ENCODE measurements at regions not wholly inside any gene's neighbourhood (a gene's known extent, or its start where the extent isn't known, plus 50 kb on each side); places are given as distances from the start of the nearest gene placed in this dataset.

DNA sequence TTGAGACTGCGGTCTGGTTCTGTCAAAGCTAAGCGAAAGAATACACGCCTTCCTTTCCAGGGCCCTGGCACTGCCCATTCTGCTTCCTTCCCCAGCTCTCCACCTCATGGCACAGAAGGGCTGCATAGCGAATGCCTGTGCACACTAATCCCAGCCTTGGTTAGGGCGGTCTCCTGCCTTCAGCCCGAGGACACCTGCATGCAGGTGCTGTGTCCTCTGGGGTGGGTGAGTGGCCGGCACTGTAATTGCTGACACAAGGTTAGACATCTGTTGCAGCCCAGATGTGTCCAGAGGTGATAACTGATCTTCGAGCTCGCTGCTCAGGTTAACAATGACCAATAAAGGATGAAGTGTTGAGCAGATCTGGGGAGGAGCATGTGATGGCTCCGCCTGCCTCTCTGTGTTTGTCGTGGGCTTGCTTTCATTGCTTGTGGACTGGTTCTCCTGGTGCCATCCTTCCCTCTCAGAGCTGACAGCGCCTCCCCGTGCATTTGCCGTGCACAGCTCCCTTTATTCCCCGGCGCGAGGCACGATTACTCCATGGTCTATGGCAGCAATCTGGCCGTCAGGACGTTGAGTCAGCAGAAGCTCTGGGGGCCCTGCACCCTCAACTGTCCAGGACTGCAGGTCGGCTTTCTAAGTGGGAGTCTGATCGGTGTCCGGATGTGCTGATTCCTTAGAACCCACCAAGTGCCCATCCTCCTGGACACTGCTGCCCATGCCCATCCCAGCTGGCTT, 1088.2 kb downstream of the BRD1 start:
- H3K4me3 Mint-ChIP-seq, result no peak overlapping the region

DNA sequence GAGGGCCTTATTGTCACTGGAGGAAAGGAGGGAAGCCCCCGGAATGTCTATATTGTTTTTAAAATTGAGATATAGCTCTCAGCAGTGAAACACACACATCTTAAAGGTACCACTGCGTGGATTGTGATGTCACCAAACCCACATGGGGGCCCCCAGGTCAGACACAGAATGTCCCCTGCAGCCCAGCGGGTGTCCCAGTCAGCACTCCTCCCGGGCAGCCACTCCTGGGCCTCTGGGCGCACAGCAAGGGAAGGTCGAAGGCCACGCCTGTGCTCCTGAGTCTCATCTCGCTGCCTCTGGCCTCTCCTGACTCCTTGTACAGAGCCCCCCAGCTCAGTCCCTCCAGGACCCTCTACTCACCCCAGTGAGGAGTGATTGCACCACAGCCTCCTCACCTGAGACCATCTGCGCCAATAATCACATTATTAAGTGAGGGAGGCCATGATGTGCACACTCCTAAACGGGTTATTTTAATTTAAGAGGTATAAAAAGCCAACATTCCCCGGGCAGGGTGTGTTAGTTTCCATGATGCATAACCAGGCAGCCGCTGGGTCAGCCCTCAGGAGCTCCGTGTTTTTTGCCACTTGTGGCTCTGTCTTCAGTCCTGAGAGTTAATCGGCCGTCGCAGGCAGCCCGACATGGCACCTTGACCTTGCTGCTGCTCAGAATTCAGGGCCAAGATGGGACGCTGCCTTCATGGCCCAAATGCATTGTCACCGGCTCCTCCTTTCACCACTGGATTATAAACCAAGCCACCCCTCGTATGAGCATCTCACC, 1089.3 kb downstream of the BRD1 start:
- ATAC-seq (no peak), DNase-seq (no peak)
- H3K4me1 Mint-ChIP-seq (ENCODE audit: low read depth), result no peaks in the 10 kb centered on the region
- H3K9me3 Mint-ChIP-seq, result no peaks in the 10 kb centered on the region
- no peaks in the 10 kb centered on the region for H3K36me3 Mint-ChIP-seq (ENCODE audit: insufficient read depth)
- no peak overlapping the region for H3K4me3 Mint-ChIP-seq
- H3K27me3 Mint-ChIP-seq (ENCODE audit: low read depth), result no peaks in the 10 kb centered on the region

More for the DNA sequence above, 1088.2 kb downstream of the BRD1 start:
- Mint-ChIP-seq H3K36me3 (ENCODE audit: insufficient read depth) (no peaks in the 10 kb centered on the region), H3K27me3 (ENCODE audit: low read depth) (no peaks in the 10 kb centered on the region), H3K9me3 (no peaks in the 10 kb centered on the region), H3K4me1 (ENCODE audit: low read depth) (no peaks in the 10 kb centered on the region)
- no peak for ATAC-seq
- DNase-seq, result no peak

DNA sequence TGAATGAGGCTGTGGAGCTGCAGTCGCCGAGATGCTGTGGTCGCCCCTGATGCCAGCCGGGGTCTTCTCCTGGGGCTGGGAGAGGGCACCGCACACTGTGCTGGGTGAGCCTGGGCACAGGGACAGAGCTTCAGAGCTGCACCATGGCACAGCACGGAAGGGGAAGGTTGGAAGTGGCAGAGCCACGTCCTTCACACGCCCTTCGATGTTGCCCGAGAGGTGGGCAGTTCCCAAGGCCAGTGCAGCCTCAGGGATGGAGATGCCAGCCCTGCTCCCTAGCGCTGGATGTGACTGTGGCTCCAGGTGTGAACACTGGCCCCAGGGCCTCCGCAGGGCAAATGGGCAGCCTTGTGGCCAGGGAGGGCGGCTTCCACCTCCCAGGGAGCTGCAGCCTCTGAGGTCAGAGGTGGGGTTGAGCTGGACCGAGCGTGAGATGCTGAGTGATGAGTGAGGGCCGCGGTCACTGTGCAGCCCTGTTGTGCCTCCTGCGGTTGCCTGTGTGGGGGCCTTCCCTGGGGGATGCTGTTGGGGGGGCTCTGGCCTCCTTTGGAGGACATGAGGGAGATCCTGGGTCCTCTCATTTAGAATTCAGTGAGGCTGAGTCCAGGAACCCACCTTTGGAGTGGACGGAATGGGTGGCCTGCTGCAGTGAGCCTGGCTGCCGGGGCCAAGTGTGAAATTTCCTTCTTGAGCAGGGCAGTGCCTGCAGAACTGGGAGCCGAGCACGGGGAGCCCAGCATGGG, 1090.0 kb downstream of the BRD1 start:
- H3K27me3 Mint-ChIP-seq (ENCODE audit: low read depth), result no peaks in the 10 kb centered on the region
- H3K4me1 Mint-ChIP-seq (ENCODE audit: low read depth), result no peaks in the 10 kb centered on the region
- ATAC-seq, result no peak
- H3K4me3 Mint-ChIP-seq, result no peak overlapping the region
- no peaks in the 10 kb centered on the region for H3K9me3 Mint-ChIP-seq
- H3K36me3 Mint-ChIP-seq (ENCODE audit: insufficient read depth), result no peaks in the 10 kb centered on the region
- DNase-seq, result no peak

DNA sequence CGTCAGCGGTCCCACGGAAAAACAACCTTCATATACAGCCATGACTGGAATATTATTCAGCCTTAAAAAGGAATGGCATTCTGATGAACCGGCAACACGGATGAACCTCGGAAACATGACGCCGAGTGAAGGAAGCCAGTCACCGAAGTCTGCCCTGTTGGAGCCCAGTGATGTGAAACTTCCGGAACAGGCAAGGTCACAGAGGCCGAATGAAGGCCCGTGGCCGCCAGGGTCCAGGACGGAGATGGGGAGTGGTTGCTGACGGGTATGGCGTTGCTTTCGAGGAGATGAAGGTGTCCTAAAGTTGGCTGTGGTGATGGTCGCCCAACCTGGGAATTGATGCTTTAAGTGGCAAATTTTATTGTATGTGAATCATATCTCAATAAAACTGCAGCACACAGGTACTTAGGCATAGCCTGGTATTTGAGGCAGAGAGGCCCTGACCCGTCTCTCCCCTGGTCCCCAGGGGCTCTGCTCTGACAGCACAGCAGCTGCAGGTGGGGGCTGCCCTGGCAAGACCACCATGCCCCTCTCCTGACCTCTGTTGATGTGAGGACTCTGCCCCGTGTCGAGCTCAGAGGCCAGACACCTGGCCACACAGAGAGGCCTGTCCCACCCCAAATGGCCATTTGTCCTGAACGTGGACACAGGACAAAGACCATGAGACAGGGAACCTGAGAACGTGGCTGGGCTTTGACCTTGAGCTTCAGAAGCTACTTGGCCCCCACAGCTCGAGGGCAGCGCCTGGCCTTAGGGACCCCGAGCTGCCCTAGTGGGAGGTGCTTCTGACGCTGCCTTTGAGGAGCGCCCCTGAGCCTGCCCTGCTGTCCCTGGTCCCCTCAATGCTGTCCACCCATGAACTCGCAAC, 1090.8 kb downstream of the BRD1 start:
- Mint-ChIP-seq H3K9me3 (no peaks in the 10 kb centered on the region), H3K4me3 (no peak overlapping the region), H3K27me3 (ENCODE audit: low read depth) (no peaks in the 10 kb centered on the region), H3K4me1 (ENCODE audit: low read depth) (no peaks in the 10 kb centered on the region), H3K36me3 (ENCODE audit: insufficient read depth) (no peaks in the 10 kb centered on the region)
- DNase-seq (no peak), ATAC-seq (no peak)

DNA sequence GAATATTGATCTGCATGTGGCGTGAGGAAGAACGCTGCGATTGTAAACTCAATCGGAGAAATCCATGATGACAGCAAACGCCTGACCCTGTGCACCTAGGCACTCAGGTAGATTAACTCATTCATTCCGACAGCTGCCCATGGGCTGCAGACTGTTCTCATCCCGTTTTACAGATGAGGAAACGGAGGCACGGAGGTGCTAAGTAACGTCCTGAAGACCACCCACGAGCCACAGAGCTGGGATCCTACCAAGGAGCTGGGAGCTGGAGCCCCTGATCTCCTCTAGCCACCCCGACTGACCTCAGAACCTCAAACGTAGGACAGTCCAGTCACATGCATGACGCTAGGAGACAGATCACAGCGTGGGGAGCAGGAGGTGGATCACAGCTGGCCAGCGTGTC, 1092.7 kb downstream of the BRD1 start:
- H3K27me3 Mint-ChIP-seq (ENCODE audit: low read depth), result no peaks in the 10 kb centered on the region
- no peaks in the 10 kb centered on the region for H3K36me3 Mint-ChIP-seq (ENCODE audit: insufficient read depth)
- ATAC-seq, result no peak
- DNase-seq, result no peak
- no peak overlapping the region for H3K4me3 Mint-ChIP-seq
- no peaks in the 10 kb centered on the region for H3K4me1 Mint-ChIP-seq (ENCODE audit: low read depth)
- H3K9me3 Mint-ChIP-seq, result no peaks in the 10 kb centered on the region

DNA sequence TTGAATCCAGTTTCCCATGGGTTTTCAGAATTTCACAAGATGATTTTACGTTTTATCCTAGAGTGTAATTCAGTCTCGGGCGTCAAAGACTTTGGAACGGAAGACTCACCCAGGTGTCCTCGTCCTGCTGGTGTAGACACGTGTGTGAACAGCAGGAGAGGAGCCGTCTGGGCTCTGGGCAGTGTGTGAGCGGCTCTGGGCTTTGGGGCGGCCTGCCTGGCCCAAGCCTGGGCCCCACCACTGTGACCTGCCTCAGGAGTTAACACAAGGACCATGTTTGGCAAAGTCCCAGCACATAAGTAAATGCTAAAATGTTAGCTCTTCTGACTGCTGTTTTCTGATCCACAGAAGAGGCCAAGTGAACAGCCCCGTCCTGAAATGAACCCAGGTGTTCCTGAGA, 1093.3 kb downstream of the BRD1 start:
- peaks cover 2% of the 10 kb centered on the region for H3K27me3 Mint-ChIP-seq (ENCODE audit: low read depth)
- DNase-seq, result no peak
- ATAC-seq, result no peak
- no peaks in the 10 kb centered on the region for H3K4me1 Mint-ChIP-seq (ENCODE audit: low read depth)
- no peaks in the 10 kb centered on the region for H3K36me3 Mint-ChIP-seq (ENCODE audit: insufficient read depth)
- H3K9me3 Mint-ChIP-seq, result no peaks in the 10 kb centered on the region
- H3K4me3 Mint-ChIP-seq, result no peak overlapping the region

DNA sequence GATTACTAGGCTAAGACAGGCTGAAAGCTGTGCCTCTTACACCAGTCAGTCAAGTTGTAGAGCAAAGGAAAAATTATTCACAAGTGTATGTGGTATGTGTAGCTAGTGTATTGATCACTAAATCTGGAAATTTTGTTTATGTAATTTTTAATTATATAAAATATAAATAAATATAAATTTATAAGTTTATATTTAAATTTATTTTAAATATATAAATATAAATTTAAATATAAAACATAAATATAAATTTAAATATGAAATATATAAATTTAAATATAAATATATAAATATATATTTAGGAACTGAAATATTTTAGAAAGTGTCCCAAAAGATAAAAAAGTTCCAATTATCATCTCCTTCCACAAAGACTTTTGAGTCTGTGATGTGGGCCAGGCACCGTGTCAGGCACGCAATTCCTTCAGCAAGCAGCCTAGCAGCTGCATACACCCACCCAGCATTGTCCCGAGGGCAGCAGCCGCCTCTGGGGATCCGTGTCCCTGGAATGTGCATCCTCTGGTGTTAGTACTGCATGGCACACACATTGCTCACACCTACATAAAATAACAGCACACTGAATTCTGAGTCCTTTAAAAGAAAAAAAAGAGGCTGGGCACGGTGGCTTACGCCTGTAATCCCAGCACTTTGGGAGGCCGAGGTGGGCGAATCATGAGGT, 1098.0 kb downstream of the BRD1 start:
- H3K4me3 Mint-ChIP-seq, result no peak overlapping the region

DNA sequence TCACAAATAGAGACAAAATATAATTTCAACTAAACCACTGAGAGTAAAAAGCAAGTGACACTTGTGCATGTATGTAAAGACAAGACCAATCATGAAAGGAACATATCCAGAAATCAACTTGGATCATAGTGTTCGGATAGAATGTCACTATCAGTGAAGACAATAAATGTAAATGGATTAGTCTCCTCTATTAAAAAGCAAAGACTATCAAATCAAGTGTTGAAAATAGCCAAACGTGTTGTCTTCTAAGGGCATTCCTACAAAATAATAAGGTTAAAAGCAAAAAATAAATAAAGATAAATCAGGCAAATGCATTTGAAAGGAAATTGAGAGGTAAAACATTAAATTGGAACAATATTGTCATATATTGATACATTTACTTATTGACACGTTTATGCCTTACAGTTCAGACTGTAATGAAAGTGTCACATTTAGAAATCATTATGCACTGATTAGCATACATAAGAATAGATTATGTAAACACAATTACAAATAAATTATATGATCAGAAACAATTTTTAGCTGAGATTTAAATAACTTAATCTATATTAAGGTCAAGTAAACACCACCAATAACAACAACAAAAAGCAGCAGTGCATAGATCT, 1100.1 kb downstream of the BRD1 start:
- DNase-seq (no peak), ATAC-seq (no peak)
- H3K4me1 Mint-ChIP-seq (ENCODE audit: low read depth), result no peaks in the 10 kb centered on the region
- peaks cover 16% of the 10 kb centered on the region for H3K9me3 Mint-ChIP-seq
- H3K27me3 Mint-ChIP-seq (ENCODE audit: low read depth), result peaks cover 2% of the 10 kb centered on the region
- H3K4me3 Mint-ChIP-seq, result no peak overlapping the region
- H3K36me3 Mint-ChIP-seq (ENCODE audit: insufficient read depth), result no peaks in the 10 kb centered on the region

More for the DNA sequence above, 1098.0 kb downstream of the BRD1 start:
- no peaks in the 10 kb centered on the region for H3K36me3 Mint-ChIP-seq (ENCODE audit: insufficient read depth)
- ATAC-seq (no peak), DNase-seq (no peak)
- H3K4me1 Mint-ChIP-seq (ENCODE audit: low read depth), result no peaks in the 10 kb centered on the region
- H3K27me3 Mint-ChIP-seq (ENCODE audit: low read depth), result peaks cover 2% of the 10 kb centered on the region
- H3K9me3 Mint-ChIP-seq, result peaks cover 16% of the 10 kb centered on the region

DNA sequence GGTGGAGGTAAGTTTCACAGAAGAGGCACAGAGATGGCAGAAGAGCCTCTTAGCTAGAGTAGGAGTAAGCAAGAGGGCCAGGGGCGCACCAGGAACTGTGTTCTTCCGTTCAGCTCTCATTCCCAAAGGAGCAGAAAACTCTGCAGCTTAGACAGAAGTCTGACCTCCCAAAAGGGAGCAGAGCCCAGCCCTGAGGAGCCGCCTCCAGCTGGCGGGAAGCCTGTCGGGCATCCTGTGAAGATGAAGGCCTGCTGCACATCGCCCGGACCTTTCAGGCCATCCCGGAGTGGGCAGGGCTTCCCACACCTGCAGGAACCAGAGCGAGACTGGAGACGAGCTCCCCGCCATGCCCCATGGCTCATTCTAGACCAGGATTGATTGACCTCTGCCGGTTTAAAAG, 1102.8 kb downstream of the BRD1 start:
- H3K9me3 Mint-ChIP-seq, result peaks cover 16% of the 10 kb centered on the region
- H3K27me3 Mint-ChIP-seq (ENCODE audit: low read depth), result peaks cover 4% of the 10 kb centered on the region
- DNase-seq (no peak), ATAC-seq (no peak)
- no peaks in the 10 kb centered on the region for H3K4me1 Mint-ChIP-seq (ENCODE audit: low read depth)
- no peak overlapping the region for H3K4me3 Mint-ChIP-seq
- no peaks in the 10 kb centered on the region for H3K36me3 Mint-ChIP-seq (ENCODE audit: insufficient read depth)

DNA sequence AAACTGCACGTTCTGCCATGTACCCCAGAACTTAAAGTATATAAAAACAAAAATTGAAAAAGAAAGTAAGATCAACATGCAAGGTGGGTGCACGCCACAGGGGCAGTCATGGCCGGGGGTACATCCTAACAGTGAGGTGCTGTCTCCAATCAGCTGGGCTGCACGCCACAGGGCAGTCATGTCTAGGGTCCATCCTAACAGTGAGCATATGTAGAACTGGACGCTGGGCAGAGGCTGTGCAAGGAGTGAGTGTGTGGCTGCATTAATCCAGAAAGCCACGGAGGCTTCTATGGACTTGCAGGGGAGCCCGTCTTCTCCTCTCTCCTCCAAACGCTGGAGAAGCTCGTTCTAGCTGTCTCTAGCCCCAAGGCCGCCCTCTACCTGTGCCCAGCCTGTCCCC, 1105.0 kb downstream of the BRD1 start:
- H3K4me3 Mint-ChIP-seq, result no peak overlapping the region
- DNase-seq (no peak), ATAC-seq (no peak)
- H3K27me3 Mint-ChIP-seq (ENCODE audit: low read depth), result peaks cover 8% of the 10 kb centered on the region
- no peaks in the 10 kb centered on the region for H3K4me1 Mint-ChIP-seq (ENCODE audit: low read depth)
- no peaks in the 10 kb centered on the region for H3K36me3 Mint-ChIP-seq (ENCODE audit: insufficient read depth)
- H3K9me3 Mint-ChIP-seq, result peaks cover 12% of the 10 kb centered on the region

DNA sequence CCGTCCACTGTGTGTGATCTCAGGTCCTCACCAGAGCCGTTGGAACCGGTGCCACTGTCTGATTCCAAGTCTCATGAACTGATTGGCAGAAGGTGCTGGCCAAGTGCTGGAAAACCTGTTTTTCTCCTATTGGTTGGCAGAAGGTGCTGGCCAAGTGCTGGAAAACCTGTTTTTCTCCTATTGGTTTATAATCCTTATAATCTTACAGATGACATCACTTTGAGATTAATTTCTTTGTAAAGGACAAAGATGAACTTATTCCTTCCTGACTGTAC, 1106.3 kb downstream of the BRD1 start:
- Mint-ChIP-seq H3K27me3 (ENCODE audit: low read depth) (peaks cover 10% of the 10 kb centered on the region), H3K4me1 (ENCODE audit: low read depth) (no peaks in the 10 kb centered on the region), H3K9me3 (peaks cover 4% of the 10 kb centered on the region), H3K36me3 (ENCODE audit: insufficient read depth) (no peaks in the 10 kb centered on the region), H3K4me3 (no peak overlapping the region)
- ATAC-seq, result no peak
- no peak for DNase-seq

DNA sequence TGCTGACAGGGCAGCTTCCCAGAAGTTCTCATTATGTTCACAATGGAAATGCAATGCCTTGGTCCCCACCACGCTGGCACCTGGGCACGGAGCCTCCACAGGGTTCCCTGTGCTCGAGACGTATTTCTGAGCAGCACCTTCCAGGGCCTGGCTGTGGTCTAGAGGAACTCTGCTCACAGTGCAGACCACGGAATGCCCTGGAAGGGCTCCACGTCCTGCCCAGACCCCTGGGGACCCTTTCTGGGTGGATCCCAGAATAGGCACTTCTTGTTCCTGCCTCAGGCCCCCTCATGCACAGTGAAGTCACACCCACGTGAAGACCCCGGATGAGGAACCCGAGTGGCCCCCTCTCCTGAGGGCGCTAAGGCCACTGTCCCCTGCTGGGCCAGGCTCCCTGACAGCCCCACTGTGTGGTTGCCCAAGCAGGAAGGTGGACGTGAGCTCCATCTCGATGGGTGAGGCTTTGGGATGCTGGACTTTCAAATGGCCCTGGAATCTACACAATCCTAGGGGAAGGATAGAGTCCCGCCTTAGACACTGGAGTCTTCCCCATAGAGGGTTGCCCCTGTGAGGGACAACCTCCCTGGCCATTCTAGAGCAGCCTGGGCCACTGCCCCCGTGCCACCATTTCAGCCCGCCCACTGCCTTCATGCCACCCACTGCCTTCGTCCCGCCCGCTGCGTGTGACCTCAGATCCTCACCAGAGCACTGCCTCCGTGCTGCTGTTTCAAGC, 1106.8 kb downstream of the BRD1 start:
- DNase-seq (no peak), ATAC-seq (no peak)
- Mint-ChIP-seq H3K9me3 (peaks cover 7% of the 10 kb centered on the region), H3K4me1 (ENCODE audit: low read depth) (no peaks in the 10 kb centered on the region), H3K27me3 (ENCODE audit: low read depth) (peaks cover 10% of the 10 kb centered on the region), H3K36me3 (ENCODE audit: insufficient read depth) (no peaks in the 10 kb centered on the region), H3K4me3 (no peak overlapping the region)
